ENCODE measurements at regions not wholly inside any gene's neighbourhood (a gene's known extent, or its start where the extent isn't known, plus 50 kb on each side); places are given as distances from the start of the nearest gene placed in this dataset.
"Not testable (repeated sequence)": the region's sequence is repeated elsewhere in the genome, so short reads cannot be mapped to it uniquely, and the experiment has no call there.

DNA sequence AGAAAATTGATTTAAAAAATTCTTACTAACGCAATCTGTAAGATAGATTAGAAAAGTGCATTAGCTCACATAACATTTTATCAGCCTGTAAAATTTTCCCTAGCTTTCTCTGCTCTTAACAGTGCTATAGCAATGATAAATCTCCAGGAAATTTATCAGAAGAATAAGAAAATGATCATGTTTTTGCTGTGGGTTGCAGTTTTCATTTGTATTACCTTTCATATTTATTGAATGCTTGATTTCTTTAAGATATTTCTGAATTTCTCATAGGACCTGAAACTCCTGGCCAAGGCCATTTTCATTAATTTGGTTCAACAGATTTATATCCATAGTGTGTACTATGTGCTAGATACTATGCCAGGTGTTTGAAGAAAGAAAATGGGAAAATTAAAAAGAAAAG lies 130.3 kb upstream of the STARD13 start:
- Histone ChIP-seq H3K79me2 (ENCODE audit: insufficient read depth, low read length) (no peaks in the 10 kb centered on the region), H3K9ac (ENCODE audit: low read length) (no peak overlapping the region), H3K36me3 (ENCODE audit: insufficient read depth, low read length) (no peaks in the 10 kb centered on the region), H4K20me1 (ENCODE audit: insufficient read depth, low read length) (no peaks in the 10 kb centered on the region), H3K4me1 (ENCODE audit: insufficient read depth, low read length) (no peaks in the 10 kb centered on the region), H2AFZ (ENCODE audit: low read depth, low read length) (no peak overlapping the region), H3K4me2 (ENCODE audit: low read length) (no peak overlapping the region), H3K27me3 (ENCODE audit: insufficient read depth, low read length) (no peaks in the 10 kb centered on the region), H3K27ac (ENCODE audit: low read depth, low read length) (no peak overlapping the region), H3K4me3 (ENCODE audit: insufficient read depth, low read depth, low read length) (no peak overlapping the region), H3K9me3 (ENCODE audit: insufficient read depth, low read depth, low read length) (no peaks in the 10 kb centered on the region)
- Mint-ChIP-seq H3K4me1 (ENCODE audit: low read depth, unreplicated experiment) (peaks cover 4% of the 10 kb centered on the region), H3K27ac (ENCODE audit: unreplicated experiment) (no peak overlapping the region), H3K36me3 (ENCODE audit: low read depth, unreplicated experiment) (no peaks in the 10 kb centered on the region), H3K27me3 (ENCODE audit: low read depth, unreplicated experiment) (no peaks in the 10 kb centered on the region), H3K9me3 (ENCODE audit: unreplicated experiment) (peaks cover 8% of the 10 kb centered on the region), H3K4me3 (ENCODE audit: unreplicated experiment) (no peak overlapping the region)
- FAIRE-seq, result no peak
- no peak for TF ChIP-seq EZH2 (IDR thresholded peaks at IDR 0.05; ENCODE audit: insufficient read depth, low read length)
- TF ChIP-seq, protein P1, sequence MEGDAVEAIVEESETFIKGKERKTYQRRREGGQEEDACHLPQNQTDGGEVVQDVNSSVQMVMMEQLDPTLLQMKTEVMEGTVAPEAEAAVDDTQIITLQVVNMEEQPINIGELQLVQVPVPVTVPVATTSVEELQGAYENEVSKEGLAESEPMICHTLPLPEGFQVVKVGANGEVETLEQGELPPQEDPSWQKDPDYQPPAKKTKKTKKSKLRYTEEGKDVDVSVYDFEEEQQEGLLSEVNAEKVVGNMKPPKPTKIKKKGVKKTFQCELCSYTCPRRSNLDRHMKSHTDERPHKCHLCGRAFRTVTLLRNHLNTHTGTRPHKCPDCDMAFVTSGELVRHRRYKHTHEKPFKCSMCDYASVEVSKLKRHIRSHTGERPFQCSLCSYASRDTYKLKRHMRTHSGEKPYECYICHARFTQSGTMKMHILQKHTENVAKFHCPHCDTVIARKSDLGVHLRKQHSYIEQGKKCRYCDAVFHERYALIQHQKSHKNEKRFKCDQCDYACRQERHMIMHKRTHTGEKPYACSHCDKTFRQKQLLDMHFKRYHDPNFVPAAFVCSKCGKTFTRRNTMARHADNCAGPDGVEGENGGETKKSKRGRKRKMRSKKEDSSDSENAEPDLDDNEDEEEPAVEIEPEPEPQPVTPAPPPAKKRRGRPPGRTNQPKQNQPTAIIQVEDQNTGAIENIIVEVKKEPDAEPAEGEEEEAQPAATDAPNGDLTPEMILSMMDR (IDR thresholded peaks at IDR 0.05; ENCODE audit: insufficient read depth, low read depth, low read length), result no peak
- no peak for DNase-seq (ENCODE audit: low read depth)

DNA sequence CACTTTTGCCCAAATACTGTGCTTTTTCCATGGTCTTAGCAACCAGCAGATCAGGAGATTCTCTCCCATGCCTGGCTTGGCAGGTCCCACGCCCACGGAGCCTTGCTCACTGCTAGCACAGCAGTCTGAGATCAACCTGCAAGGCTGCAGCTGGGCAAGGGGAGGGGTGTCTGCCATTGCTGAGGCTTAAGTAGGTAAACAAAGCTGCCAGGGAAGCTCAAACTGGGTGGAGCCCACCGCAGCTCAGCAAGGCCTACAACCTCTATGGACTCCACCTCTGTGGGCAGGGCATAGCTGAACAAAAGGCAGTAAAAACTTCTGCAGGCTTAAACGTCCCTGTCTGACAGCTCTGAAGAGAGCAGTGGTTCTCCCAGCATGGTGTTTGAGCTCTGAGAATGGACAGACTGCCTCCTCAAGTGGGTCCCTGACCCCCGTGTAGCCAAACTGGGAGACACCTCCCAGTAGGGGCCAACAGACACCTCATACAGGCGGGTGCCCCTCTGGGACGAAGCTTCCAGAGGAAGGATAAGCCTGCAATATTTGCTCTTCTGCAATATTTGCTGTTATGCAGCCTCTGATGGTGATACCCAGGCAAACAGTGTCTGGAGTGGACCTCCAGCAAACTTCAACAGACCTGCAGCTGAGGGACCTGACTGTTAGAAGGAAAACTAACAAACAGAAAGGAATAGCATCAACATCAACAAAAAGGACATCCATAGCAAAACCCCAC lies 132.8 kb upstream of the STARD13 start:
- not testable (repeated sequence) for H3K4me1 Mint-ChIP-seq (ENCODE audit: low read depth, unreplicated experiment); H3K4me2 ChIP-seq (ENCODE audit: low read length); H3K4me1 ChIP-seq (ENCODE audit: insufficient read depth, low read length); H3K27ac Mint-ChIP-seq (ENCODE audit: unreplicated experiment); H3K4me3 Mint-ChIP-seq (ENCODE audit: unreplicated experiment); H3K79me2 ChIP-seq (ENCODE audit: insufficient read depth, low read length); H3K4me3 ChIP-seq (ENCODE audit: insufficient read depth, low read depth, low read length); FAIRE-seq; H4K20me1 ChIP-seq (ENCODE audit: insufficient read depth, low read length); DNase-seq (ENCODE audit: low read depth); H3K27me3 ChIP-seq (ENCODE audit: insufficient read depth, low read length); H3K27me3 Mint-ChIP-seq (ENCODE audit: low read depth, unreplicated experiment); H3K9me3 ChIP-seq (ENCODE audit: insufficient read depth, low read depth, low read length); H3K36me3 Mint-ChIP-seq (ENCODE audit: low read depth, unreplicated experiment); H2AFZ ChIP-seq (ENCODE audit: low read depth, low read length); H3K27ac ChIP-seq (ENCODE audit: low read depth, low read length); H3K9ac ChIP-seq (ENCODE audit: low read length); H3K36me3 ChIP-seq (ENCODE audit: insufficient read depth, low read length)
- peaks cover 11% of the 10 kb centered on the region for H3K9me3 Mint-ChIP-seq (ENCODE audit: unreplicated experiment)

DNA sequence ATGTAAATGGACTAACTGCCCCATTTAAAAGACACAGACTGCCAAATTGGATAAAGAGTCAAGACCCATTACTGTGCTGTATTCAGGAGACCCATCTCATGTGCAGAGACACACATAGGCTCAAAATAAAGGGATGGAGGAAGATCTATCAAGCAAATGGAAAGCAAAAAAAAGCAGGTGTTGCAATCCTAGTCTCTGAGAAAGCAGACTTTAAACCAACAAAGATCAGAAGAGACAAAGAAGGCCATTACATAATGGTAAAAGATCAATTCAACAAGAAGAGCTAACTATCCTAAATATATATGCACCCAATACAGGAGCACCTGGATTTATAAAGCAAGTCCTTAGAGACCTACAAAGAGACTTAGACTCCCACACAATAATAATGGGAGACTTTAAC lies 134.6 kb upstream of the STARD13 start:
- H3K79me2 ChIP-seq (ENCODE audit: insufficient read depth, low read length), result not testable (repeated sequence)

More for the DNA sequence above, 134.6 kb upstream of the STARD13 start:
- H3K4me3 Mint-ChIP-seq (ENCODE audit: unreplicated experiment); H3K36me3 Mint-ChIP-seq (ENCODE audit: low read depth, unreplicated experiment); H3K9me3 ChIP-seq (ENCODE audit: insufficient read depth, low read depth, low read length); H3K4me1 ChIP-seq (ENCODE audit: insufficient read depth, low read length); H3K27me3 Mint-ChIP-seq (ENCODE audit: low read depth, unreplicated experiment); H3K4me2 ChIP-seq (ENCODE audit: low read length); FAIRE-seq; H3K36me3 ChIP-seq (ENCODE audit: insufficient read depth, low read length); H4K20me1 ChIP-seq (ENCODE audit: insufficient read depth, low read length); DNase-seq (ENCODE audit: low read depth); H3K4me1 Mint-ChIP-seq (ENCODE audit: low read depth, unreplicated experiment); H3K27ac ChIP-seq (ENCODE audit: low read depth, low read length); H3K9ac ChIP-seq (ENCODE audit: low read length); H3K27ac Mint-ChIP-seq (ENCODE audit: unreplicated experiment); H3K27me3 ChIP-seq (ENCODE audit: insufficient read depth, low read length); H2AFZ ChIP-seq (ENCODE audit: low read depth, low read length); H3K4me3 ChIP-seq (ENCODE audit: insufficient read depth, low read depth, low read length): not testable (repeated sequence)
- H3K9me3 Mint-ChIP-seq (ENCODE audit: unreplicated experiment), result peaks cover 15% of the 10 kb centered on the region
